SK-N-SH treated with all-trans-retinoic acid at 6 μM for 48 hours (cell line): ENCODE measurements at regions not wholly inside any gene's neighbourhood (a gene's known extent, or its start where the extent isn't known, plus 50 kb on each side); places are given as distances from the start of the nearest gene placed in this dataset.
"Not testable (repeated sequence)": the region's sequence is repeated elsewhere in the genome, so short reads cannot be mapped to it uniquely, and the experiment has no call there.

Source experiments
- ATAC-seq: fragments of 200-7000 bp; cut with Tn5 transposase; 3 replicates; pipeline ENCODE4 v1.9.1; 2020; ENCODE audit warnings: mild to moderate bottlenecking, moderate library complexity
- ARNTL ChIP-seq: fragments of 450-650 bp; formaldehyde crosslinking; IDR thresholded peaks from 2 replicates; pipeline ENCODE4 v1.5.0; 2020; ENCODE audit warnings: low read depth, mild to moderate bottlenecking, moderate library complexity, borderline replicate concordance
- BACH2 ChIP-seq: fragments of 250-450 bp; sonication (Bioruptor Pico); IDR thresholded peaks from 2 replicates; pipeline ENCODE4 v1.9.0; 2021; ENCODE audit warnings: mild to moderate bottlenecking, borderline replicate concordance
- CREB5 ChIP-seq: fragments of 250-450 bp; sonication (Bioruptor Pico); IDR thresholded peaks from 2 replicates; pipeline ENCODE4 v1.5.1; 2020; ENCODE audit warnings: low read depth, mild to moderate bottlenecking, moderate library complexity
- ESRRG ChIP-seq: fragments of 250-450 bp; sonication (Bioruptor Pico); IDR thresholded peaks from 2 replicates; pipeline ENCODE4 v1.6.1; 2021; ENCODE audit warnings: mild to moderate bottlenecking
- GLIS3 ChIP-seq: fragments of 250-450 bp; sonication (Bioruptor Pico); IDR thresholded peaks from 2 replicates; pipeline ENCODE4 v1.5.0; 2020; ENCODE audit warnings: mild to moderate bottlenecking, moderate library complexity
- ISL1 ChIP-seq: fragments of 250-450 bp; sonication (Bioruptor Pico); IDR thresholded peaks from 2 replicates; pipeline ENCODE4 v2.1.2; 2022; ENCODE audit warnings: mild to moderate bottlenecking, moderate library complexity
- OSR1 ChIP-seq: fragments of 250-450 bp; sonication (Bioruptor Pico); IDR thresholded peaks from 2 replicates; pipeline ENCODE4 v1.8.0; 2022; ENCODE audit warnings: moderate library complexity, mild to moderate bottlenecking, inconsistent platforms
- PATZ1 ChIP-seq: fragments of 250-450 bp; sonication (Bioruptor Pico); IDR thresholded peaks from 2 replicates; pipeline ENCODE4 v1.8.0; 2020; ENCODE audit warnings: mild to moderate bottlenecking, moderate library complexity, borderline replicate concordance
- PPARA ChIP-seq: fragments of 250-450 bp; sonication (Bioruptor Pico); IDR thresholded peaks from 2 replicates; pipeline ENCODE4 v1.5.0; 2020; ENCODE audit warnings: mild to moderate bottlenecking, borderline replicate concordance
- RARB ChIP-seq: fragments of 250-450 bp; sonication (Bioruptor Pico); IDR thresholded peaks from 2 replicates; pipeline ENCODE4 v1.8.0; 2021; ENCODE audit warnings: mild to moderate bottlenecking, moderate library complexity
- SNAI2 ChIP-seq: fragments of 250-450 bp; sonication (Bioruptor Pico); IDR thresholded peaks from 2 replicates; pipeline ENCODE4 v1.5.0; 2020; ENCODE audit warnings: mild to moderate bottlenecking, moderate library complexity
- TCF4 ChIP-seq: fragments of 250-450 bp; sonication (Bioruptor Pico); IDR thresholded peaks from 2 replicates; pipeline ENCODE4 v1.8.0; 2021; ENCODE audit warnings: mild to moderate bottlenecking, moderate library complexity, borderline replicate concordance
- ZFP3 ChIP-seq: fragments of 250-450 bp; sonication (Bioruptor Pico); IDR thresholded peaks from 2 replicates; pipeline ENCODE4 v1.5.0; 2020; ENCODE audit warnings: mild to moderate bottlenecking, moderate library complexity
- ZNF565 ChIP-seq: fragments of 450-650 bp; formaldehyde crosslinking; conservative IDR thresholded peaks from 2 replicates; pipeline ENCODE4 v1.5.0; 2020; ENCODE audit warnings: low read depth, mild to moderate bottlenecking, moderate library complexity
- ZNF70 ChIP-seq: fragments of 450-650 bp; formaldehyde crosslinking; IDR thresholded peaks from 2 replicates; pipeline ENCODE4 v1.5.0; 2020; ENCODE audit warnings: mild to moderate bottlenecking, moderate library complexity
- ZNF8 ChIP-seq: fragments of 450-650 bp; formaldehyde crosslinking; IDR thresholded peaks from 2 replicates; pipeline ENCODE4 v1.5.0; 2020; ENCODE audit warnings: mild to moderate bottlenecking, moderate library complexity
- TF ChIP-seq, protein P1 (sequence below): fragments of 250-450 bp; sonication (Bioruptor Pico); IDR thresholded peaks from 2 replicates; pipeline ENCODE4 v1.8.0; 2021; ENCODE audit warnings: low read depth, mild to moderate bottlenecking, moderate library complexity, borderline replicate concordance
- TF ChIP-seq, protein P2 (sequence below): fragments of 250-450 bp; sonication (Bioruptor Pico); IDR thresholded peaks from 2 replicates; pipeline ENCODE4 v1.5.0; 2020; ENCODE audit warnings: mild to moderate bottlenecking, moderate library complexity
- TF ChIP-seq, protein P3 (sequence below): fragments of 250-450 bp; sonication (Bioruptor Pico); IDR thresholded peaks from 2 replicates; pipeline ENCODE4 v1.5.1; 2021; ENCODE audit warnings: mild to moderate bottlenecking, moderate library complexity

DNA sequence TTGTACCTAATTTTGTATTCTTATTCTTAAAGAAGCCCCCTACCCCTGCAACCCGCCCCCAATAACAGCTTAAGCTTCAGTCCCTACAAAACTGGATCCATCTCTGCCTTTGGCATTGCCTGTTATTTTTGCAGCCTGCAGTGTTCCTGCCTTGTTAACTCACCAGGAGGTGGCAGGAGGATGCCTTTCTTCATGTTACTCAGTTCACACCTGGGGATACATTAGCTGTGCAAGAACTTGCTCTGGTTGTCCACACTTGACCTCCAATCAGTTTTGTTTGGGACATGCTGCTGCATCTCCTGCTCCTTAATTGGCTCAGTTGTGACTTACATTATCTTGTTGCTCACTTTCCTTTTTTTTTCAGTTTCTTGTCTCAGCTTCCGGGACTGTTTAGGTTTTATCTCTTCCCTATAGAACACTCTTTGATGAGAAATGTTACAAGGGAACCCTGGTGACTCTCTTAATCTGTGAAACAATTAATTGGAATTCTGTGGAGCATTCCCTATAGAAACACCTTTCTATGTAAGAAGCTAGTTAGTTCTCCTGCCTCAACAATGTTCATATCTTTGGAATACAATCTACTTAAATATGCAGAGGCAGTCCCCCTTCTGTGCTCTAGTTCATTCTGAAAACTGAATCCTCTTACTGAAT, 467.7 kb upstream of the ACO1 start:
- TF ChIP-seq ZNF70 (CRISPR knock-in tag) = no peak
- no peak for TF ChIP-seq TCF4 (CRISPR knock-in tag)
- no peak for TF ChIP-seq ZNF8 (CRISPR knock-in tag)
- TF ChIP-seq PPARA = no peak
- TF ChIP-seq RARB (CRISPR knock-in tag) = no peak
- no peak for TF ChIP-seq ZNF565
- no peak for TF ChIP-seq OSR1
- no peak for TF ChIP-seq BACH2 (CRISPR knock-in tag)
- TF ChIP-seq, protein P1, sequence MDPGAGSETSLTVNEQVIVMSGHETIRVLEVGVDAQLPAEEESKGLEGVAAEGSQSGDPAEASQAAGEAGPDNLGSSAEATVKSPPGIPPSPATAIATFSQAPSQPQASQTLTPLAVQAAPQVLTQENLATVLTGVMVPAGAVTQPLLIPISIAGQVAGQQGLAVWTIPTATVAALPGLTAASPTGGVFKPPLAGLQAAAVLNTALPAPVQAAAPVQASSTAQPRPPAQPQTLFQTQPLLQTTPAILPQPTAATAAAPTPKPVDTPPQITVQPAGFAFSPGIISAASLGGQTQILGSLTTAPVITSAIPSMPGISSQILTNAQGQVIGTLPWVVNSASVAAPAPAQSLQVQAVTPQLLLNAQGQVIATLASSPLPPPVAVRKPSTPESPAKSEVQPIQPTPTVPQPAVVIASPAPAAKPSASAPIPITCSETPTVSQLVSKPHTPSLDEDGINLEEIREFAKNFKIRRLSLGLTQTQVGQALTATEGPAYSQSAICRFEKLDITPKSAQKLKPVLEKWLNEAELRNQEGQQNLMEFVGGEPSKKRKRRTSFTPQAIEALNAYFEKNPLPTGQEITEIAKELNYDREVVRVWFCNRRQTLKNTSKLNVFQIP (CRISPR knock-in tag) = no peak
- no peak for TF ChIP-seq SNAI2 (CRISPR knock-in tag)
- TF ChIP-seq, protein P2, sequence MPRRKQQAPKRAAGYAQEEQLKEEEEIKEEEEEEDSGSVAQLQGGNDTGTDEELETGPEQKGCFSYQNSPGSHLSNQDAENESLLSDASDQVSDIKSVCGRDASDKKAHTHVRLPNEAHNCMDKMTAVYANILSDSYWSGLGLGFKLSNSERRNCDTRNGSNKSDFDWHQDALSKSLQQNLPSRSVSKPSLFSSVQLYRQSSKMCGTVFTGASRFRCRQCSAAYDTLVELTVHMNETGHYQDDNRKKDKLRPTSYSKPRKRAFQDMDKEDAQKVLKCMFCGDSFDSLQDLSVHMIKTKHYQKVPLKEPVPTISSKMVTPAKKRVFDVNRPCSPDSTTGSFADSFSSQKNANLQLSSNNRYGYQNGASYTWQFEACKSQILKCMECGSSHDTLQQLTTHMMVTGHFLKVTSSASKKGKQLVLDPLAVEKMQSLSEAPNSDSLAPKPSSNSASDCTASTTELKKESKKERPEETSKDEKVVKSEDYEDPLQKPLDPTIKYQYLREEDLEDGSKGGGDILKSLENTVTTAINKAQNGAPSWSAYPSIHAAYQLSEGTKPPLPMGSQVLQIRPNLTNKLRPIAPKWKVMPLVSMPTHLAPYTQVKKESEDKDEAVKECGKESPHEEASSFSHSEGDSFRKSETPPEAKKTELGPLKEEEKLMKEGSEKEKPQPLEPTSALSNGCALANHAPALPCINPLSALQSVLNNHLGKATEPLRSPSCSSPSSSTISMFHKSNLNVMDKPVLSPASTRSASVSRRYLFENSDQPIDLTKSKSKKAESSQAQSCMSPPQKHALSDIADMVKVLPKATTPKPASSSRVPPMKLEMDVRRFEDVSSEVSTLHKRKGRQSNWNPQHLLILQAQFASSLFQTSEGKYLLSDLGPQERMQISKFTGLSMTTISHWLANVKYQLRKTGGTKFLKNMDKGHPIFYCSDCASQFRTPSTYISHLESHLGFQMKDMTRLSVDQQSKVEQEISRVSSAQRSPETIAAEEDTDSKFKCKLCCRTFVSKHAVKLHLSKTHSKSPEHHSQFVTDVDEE (CRISPR knock-in tag) = no peak
- no peak for TF ChIP-seq ARNTL
- ATAC-seq = no peak

DNA sequence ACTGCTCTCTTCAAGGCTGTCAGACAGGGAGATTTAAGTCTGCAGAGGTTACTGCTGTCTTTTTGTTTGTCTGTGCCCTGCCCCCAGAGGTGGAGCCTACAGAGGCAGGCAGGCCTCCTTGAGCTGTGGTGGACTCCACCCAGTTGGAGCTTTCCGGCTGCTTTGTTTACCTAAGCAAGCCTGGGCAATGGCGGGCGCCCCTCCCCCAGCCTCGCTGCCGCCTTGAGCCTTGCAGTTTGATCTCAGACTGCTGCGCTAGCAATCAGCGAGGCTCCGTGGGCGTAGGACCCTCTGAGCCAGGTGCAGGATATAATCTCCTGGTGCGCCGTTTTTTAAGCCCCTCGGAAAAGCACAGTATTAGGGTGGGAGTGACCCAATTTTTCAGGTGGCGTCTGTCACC, 446.7 kb upstream of the ACO1 start:
- not testable (repeated sequence) for ATAC-seq

- TF ChIP-seq, protein P3, sequence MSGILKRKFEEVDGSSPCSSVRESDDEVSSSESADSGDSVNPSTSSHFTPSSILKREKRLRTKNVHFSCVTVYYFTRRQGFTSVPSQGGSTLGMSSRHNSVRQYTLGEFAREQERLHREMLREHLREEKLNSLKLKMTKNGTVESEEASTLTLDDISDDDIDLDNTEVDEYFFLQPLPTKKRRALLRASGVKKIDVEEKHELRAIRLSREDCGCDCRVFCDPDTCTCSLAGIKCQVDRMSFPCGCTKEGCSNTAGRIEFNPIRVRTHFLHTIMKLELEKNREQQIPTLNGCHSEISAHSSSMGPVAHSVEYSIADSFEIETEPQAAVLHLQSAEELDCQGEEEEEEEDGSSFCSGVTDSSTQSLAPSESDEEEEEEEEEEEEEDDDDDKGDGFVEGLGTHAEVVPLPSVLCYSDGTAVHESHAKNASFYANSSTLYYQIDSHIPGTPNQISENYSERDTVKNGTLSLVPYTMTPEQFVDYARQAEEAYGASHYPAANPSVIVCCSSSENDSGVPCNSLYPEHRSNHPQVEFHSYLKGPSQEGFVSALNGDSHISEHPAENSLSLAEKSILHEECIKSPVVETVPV (CRISPR knock-in tag) = no peak
- TF ChIP-seq OSR1 (no peak), ZFP3 (no peak), BACH2 (CRISPR knock-in tag) (no peak), ZNF565 (no peak), PPARA (no peak), ISL1 (CRISPR knock-in tag) (no peak), PATZ1 (CRISPR knock-in tag) (no peak), ZNF70 (CRISPR knock-in tag) (no peak), GLIS3 (CRISPR knock-in tag) (no peak), CREB5 (no peak), ESRRG (CRISPR knock-in tag) (no peak)
- TF ChIP-seq, protein P1 (CRISPR knock-in tag) = no peak
- ATAC-seq = no peak
Measured at GRCh38 chr9:31950756-31951155, 433.7 kb upstream of the ACO1 start.
